GM18870 (cell line): ENCODE measurements at regions not wholly inside any gene's neighbourhood (a gene's known extent, or its start where the extent isn't known, plus 50 kb on each side); places are given as distances from the start of the nearest gene placed in this dataset.
"Not testable (repeated sequence)": the region's sequence is repeated elsewhere in the genome, so short reads cannot be mapped to it uniquely, and the experiment has no call there.

Source experiments
- ATAC-seq: cut with Tn5 transposase; IDR thresholded peaks from one replicate; pipeline ENCODE4 v1.9.1; 2021; ENCODE audit warnings: moderate library complexity; ENCODE audit not compliant: unreplicated experiment

DNA sequence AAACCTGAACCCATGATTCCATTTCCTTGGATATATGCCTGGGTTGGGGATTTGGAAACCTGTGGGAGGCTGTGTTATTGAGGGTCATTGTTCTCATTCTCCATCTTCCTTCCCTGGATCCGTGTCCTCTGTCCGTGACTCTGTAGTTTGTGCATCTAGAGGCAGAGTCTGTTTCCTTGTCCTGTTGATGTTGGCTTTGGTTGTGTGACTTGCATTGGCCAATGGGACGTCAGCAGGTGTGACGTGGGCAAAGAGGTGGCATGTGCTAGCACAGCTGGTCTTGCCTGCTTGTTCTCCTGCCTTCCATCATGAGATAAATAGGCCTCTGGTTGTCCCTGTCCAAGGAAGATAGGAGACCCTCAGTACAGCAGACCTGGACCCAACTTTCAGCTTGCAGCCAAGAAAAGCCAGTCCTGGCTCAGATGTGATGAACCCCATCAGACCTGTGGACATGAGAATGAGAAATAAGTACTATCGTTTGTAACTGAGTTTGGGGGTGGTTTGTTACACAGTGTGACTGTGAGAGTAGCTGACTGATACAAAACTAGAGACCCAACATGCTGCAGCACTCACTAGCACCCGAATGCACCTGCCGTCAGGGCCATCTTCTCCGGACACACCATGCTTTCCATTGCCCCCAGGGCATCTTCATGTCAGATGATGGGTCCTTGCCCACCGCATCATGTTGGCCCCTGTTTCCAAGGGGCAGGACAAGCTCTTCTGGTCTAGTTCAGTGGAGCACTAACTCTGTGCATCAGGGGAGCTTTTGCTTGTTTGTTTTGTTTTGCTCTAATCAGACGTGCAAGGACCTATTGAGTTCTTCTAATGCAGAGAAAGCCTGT lies 195.3 kb upstream of the SULF2 start:
- ATAC-seq = no peak

DNA sequence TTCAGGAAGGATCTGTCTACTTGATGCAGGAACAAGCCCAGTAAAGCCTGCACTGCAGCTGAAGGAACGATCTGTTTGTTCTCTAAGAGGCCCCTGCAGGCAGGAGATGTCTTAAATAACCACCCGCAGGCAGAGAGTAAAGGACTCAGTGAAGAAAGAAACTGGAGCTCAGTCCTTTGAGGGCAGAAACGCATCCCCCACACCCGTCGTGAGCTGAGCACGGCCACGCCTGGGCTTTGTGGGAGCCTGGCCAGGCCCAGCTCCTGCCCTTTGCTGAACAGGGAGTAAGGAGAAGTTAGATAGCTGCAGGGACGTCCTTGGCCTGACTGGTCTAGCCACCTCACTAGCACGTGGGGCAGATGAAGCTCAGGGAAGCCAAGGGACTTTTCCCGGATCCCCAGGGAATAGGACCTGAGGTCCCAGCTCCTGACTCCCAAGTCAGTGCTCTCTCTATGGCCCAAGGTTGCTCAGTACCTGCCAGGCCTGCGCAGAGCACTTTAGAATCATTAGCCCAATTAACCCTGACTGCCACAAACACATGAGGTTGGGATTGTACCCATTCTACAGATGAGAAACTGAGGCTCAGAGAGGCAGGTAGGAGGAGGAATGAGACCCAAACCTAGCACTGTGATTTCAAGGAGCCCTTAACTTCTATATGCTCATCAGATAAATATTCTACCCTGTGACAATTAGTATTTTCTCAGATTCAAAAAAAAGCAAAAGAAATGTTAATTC lies 194.2 kb upstream of the SULF2 start:
- ATAC-seq = not testable (repeated sequence)

DNA sequence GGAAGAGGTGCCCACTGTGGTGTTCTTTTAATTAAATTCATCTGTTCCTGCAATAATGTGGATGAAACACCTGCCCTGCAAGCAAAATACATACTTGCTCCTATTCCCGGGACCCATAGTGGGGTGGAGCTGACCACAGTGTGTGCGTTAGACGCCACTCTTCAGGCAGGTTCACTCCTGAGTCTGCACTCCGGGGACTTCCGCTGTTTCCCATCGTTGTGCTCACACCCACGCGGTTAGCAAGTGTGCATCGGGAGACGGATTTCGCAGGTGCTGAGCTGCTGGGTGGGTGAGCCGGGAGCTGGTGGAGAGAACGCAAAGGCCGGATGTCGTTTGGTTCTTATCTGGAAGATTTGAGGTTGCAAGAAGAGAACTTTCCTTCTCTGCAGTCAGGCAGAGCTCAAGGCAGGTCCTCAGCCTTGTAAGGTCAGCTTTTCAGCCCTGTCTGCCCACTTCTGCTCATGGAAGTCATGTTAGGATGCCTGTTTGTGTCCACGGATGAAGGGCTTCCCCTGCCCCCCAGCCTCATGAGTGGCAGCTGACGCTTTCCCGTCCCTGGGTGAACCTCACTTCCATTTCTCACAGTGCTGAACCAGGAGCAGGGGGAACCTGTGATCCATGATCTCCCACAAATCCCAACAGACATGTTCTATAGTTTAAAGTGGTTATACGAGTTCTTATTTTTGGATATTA lies 193.3 kb upstream of the SULF2 start:
- not testable (repeated sequence) for ATAC-seq

DNA sequence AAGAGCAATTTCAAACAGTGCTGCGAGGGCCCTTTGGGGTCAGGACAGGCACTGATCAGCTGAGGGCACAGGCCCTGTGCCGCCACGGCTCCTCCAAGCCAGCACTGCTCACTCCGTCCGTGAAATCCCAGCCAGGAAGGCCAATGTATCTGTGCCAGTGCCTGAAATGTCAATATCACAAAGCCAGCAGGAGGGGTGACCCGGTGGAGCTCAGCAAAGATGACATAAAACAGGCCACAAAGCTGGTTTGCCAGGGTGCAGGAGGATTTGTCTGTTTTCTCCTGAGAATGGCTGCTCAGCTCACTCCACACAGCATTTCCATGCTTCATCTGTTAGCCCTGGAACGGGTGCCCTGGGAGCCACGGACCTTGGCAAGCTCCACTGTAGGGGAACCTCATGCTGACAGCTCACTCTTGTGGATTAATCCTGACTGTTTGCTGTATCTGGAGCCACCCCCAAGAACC lies 192.5 kb upstream of the SULF2 start:
- ATAC-seq = not testable (repeated sequence)

DNA sequence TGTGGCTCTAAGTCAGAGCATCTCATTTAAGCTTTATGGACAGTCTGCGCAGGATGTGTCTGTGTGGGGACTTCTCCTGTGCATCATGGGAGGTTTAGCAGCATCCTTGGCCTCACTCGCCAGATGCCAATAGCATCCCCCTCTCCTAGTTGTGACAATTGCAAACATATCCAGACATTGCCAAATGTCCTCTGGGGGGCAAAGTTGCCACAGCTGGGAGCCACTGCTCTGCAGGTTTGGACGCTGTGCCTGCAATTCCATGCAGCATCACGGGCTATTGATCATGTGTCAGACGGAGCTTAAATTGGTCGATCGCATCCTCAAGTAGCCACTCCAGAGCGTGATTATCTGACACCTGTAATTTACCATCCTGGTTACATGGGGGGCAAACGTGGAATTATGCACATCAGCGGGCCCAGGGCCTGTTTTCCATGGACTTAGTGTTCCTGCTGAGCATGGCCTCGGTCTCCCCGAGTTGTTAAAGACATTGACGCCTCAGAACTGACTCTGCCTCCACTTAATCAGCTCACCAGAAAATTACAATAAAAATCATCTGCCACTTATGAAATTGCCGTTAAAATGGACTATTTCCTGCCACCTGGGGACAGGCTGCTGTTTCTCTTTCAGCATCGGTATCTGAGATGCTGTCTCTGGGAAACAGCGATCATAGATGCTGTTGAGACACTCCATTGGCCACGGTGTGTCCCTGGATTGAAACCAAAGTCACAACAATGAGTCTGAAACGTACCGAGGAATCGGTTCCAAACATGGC lies 191.9 kb upstream of the SULF2 start:
- not testable (repeated sequence) for ATAC-seq

DNA sequence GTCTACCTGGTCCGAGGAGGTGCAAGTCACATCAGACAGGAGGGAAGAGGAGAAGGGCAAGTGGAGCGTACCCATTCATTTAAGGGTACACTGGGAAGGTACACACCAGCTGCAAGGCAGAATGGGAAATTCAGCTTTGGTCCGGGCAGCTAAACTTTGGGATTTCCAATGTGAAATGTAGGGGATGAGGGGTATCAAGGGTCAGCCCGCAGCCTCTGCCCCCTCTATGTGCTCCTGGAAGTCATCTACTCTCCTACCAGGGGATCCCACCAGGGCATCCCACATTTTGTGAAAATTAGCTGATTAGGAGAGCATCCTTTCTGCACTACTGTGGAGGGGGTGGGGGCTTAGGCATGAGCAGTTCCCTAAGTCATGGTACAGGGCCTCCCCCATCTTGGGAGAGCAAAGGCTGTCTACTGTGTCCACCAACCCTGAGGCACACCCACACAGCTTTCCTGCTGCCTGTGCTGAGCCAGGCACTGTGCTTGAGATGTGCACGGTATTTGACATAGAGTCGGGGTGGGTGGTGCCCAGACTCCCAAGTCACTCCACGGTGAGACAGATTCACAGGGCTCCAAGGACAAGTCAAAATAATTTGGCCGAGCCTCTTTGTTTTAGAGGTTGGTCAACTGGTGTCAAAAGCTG lies 189.1 kb upstream of the SULF2 start:
- ATAC-seq = no peak

DNA sequence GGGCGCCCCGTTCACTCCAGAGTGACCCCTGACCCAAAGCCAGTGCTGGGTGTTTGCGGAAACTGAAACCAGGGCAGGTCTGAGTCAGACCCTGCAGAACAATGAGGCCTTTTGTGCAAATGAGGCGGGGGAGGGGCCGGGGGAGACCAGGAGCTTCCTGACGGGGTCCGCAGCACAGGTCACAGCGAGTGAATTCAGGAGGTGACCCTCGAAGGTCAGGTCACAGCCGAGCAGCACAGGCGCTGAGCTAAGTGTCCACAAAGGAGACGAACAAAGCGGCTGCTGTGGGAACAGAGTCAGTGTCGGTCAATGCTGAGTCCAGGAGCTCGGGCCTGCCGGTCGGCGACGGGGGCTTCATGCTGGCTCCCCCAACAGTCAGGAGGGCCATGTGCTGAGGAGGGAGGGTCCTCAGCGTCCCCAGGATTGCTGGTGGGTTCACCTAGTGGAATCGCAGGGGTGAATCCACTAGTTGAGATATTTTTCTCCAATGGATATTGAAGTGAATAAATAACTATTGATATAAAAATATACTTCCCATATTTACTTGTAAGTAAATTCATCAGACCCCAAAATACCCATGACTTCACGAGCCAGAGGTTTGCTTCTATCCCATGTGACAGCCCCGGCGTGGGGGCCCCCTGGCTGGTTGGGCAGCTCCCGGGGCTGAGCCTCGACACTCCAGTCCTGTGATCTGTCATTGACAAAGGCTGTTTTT lies 188.4 kb upstream of the SULF2 start:
- ATAC-seq = no peak

DNA sequence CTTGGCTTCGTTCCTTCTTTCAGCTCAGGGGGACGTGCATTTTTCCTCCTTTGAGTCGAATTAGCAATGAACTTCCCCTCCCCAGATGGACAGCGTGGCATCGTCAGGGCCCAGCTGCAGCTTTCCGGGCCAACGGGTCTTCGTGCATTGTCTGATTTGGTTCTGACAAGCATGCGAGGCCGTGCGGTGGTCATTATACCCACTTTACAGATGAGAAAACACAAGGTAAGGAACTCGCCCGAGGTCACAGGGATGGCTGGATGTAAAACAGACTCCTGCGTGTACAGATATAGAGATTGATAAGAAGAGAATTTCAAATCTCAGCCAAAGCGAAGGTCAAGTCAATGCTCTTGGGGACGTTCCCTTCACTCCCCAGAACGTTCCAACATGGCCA lies 187.6 kb upstream of the SULF2 start:
- ATAC-seq = no peak

DNA sequence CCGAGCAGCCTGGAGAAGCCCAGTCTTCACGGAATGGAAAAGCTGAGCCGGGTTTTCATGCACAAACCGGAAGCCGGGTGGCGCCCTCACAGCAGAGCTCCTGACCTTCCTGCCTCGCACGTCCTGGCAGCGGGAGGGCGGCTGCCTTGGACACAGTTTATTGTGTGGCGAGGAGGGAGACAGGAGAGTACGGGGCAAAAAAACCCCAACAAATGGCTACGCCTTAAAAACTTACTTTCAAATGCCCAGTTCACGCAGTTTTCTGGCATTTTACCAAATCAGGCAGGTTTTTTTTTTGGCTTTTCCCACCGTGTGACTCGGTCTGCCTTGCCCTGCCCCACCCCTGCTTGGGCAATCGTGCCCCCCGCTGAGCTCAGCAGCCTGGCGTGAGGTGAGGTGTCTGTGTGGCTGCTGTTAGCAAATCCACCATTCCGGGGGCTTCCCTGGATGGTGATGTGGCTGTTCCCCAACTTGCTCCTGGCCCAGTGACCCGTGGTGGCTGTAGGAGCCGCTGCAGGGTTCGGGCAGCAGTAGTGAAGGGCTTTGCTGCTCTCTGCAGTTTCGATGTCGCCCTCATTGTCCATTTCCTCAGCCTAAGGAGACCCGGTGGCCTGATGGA lies 187.1 kb upstream of the SULF2 start:
- ATAC-seq = not testable (repeated sequence)

DNA sequence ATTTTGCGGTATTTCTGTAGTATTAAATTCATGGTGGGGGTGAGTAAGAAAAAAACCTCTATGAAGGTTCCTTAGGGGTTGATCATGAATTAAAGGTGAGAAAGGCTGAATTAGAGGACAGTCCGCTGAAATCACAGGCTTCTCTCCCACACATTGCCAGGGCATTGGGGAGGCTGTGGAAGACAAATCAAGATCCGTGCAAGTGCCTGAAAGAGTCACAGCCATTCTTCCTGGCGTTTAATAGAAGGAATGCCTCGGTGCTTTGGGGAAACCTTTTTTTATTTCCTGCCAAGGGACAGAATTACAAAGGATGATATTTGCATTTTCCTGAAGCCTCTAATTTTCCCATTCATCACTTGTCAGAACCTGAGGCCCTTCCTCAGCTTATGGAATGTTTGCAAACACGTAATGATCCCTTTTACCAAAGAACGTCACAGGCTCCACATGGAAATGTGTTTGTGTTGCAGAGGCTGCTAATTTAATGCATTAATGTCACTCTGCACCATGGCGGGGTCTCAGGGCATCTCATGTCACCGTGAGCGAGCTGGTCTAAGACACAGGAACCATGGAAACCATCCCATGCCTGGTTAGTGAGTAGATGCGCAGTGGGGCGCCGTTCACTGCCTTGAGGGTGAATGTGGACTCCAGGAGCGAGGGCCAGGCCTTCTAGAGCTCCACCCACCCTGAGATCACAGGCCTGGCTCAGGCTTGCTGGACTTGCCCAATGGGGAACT lies 185.9 kb upstream of the SULF2 start:
- no peak for ATAC-seq

DNA sequence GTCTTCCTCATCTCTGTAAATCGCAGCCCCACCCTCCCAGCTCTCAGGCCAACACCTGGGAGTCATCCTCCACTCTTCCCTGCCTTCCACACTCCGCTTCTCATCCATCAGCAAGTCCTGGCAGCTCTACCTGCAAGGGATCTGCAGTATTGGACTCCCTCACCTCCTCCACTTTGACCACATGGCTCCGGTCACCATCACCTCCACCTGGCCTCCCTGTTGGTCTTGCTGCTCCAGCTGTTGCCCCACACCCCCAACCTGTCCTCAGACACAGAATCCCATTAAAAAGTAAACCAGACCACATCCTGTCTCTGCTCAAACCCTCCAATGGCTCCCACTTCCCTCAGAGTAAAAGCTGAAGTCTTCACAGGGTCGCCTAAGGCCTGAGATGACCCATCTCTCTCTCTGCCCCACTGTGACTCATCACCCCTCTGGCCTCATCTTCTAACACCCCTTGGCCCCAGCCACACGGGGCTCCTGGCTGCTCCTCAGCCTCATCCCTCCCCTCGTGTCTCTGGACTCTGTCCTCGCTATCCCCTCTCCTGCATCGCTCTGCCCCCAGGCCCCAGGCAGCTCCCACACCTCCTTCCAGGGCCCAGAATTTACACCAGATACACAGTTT lies 185.1 kb upstream of the SULF2 start:
- ATAC-seq = no peak

DNA sequence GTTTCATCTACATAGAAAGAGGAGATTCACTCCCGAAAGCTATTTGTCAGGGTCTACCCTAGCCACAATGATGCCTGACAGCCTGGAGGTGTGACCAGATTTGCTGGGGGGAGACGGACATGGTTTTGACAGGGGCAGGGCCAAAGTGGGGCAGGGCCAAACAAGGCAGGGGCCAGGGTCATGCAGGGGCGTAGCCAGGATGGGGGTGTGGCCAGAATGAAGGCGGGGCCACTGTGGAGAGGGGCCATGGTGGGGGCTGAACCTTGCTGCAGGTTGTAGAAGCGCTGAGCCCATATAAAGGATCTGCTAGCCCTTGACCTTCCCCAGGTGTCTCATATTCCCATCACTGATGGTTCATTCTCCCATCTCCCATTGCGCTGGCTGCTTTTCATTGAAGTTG lies 184.1 kb upstream of the SULF2 start:
- no peak for ATAC-seq

DNA sequence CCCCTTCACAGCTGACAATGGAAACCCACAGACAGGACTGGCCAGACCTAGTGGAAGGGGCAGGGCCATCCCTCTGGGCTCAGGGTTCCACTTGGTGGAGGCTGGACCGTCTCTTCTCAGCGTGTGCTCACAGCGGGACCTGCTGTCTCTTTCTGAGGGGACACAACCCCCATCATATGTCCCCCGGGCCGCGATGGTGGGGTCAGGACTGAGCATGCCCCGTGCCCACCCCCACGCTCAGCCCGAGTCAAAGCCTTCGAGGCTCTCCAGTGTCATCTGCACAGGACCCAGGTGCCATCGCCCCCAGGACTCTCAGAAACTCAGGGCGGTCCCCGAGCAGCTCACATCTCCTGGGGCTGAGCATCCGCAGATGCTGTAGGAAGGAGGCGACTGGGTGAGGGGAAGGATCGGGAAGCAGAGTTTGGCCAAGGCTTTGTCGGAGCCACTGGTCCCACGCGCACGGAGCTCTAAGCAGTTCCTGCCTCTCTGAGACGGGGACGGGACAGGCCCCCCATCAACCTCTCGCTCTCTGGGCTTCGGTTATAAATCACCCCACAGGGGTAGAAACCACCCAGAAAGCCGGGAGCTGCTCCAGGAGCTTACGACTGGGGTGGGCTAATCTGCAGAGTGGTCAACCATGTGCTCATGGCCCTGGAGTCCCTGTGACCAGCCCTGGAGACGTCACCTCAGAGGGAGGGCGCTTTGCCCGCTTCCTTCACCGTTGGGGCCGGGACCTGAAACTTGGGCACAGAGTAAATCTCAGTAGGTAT lies 183.4 kb upstream of the SULF2 start:
- ATAC-seq = no peak

DNA sequence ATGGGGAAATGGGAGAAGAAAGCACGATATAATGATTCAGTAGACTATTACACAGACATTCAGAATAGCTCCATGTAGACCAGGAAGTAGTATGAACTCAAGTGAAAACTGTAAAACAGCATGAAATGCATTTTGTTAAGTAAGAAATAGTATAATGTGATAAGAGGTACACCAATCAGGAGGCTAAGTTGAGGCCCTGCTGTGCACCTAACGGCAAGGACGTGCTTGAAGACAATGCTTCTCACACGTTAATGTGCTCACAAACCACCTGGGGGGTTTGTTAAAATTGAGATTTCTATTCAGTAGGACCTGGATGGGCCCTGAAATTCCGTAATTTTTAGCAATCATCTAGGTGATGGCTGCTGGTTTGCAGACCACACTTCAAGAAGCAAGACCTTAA lies 178.9 kb upstream of the SULF2 start:
- no peak for ATAC-seq

DNA sequence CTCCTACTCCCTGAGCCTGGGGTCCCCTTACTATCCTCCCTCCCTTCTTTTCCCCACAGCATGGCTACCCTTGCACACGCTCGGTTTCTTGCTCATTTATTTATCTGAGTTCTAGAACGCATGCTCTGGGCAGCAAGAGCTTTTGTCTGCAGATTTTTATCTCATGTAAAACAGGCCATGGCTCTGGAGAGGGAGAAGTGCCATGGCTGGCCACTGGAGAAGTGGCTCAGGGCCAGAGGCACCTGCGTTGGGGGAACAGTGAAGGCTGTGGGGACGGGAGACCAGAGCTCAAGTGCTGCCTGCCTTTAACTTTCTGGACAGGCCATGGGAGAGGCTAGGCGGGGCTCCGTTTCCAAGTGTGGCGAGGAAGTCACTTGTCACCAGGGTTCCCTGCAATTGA lies 177.7 kb upstream of the SULF2 start:
- ATAC-seq = no peak

DNA sequence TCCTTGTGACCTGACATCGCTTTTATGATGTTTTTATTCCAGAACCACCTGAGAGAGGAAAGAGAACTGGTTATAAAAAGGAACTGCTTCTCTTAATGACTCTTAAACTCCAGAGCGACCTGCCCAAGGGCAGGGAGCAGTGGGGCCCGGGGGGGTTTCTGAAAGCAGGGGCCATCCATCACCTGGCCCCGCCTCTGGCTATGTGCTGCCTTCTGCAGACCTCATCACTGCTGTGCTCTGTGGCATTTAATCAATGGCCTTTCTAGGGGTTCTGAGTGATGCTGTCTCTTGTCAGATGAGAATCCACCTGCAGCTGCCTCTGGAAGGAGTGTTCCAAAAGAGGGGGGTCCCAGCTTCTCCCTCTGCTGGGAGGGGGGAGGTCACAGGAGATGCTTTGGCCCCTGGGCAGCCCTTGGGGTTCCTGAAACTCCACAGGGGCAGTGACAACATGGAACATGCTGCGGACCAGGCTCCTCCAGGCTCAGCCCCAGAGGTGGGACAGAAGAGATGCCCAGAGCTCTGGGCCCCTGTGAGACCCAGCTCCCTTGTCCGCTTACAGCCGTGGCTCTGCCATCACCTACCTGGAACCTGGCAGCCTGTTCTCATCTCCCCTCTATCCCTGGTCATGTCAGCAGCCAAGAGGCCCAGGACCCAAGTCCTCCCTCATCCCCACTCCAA lies 177.1 kb upstream of the SULF2 start:
- ATAC-seq = no peak
